Stimulated activated CD4-positive, alpha-beta T cell treated with anti-CD3 and anti-CD28 coated beads, Interleukin-1b, Interleukin-23, amount 100 ng/mL, for 24 hours (primary cell): ENCODE measurements at regions not wholly inside any gene's neighbourhood (a gene's known extent, or its start where the extent isn't known, plus 50 kb on each side); places are given as distances from the start of the nearest gene placed in this dataset.
"Not testable (repeated sequence)": the region's sequence is repeated elsewhere in the genome, so short reads cannot be mapped to it uniquely, and the experiment has no call there.

Experiments used
- DNase-seq, 4 experiments: peaks; one replicate each; pipeline ENCODE4 v3.0.0-alpha.2; 2020; ENCODE audit warnings: low read depth in 4 of 4, low spot score in 1 of 4

DNA sequence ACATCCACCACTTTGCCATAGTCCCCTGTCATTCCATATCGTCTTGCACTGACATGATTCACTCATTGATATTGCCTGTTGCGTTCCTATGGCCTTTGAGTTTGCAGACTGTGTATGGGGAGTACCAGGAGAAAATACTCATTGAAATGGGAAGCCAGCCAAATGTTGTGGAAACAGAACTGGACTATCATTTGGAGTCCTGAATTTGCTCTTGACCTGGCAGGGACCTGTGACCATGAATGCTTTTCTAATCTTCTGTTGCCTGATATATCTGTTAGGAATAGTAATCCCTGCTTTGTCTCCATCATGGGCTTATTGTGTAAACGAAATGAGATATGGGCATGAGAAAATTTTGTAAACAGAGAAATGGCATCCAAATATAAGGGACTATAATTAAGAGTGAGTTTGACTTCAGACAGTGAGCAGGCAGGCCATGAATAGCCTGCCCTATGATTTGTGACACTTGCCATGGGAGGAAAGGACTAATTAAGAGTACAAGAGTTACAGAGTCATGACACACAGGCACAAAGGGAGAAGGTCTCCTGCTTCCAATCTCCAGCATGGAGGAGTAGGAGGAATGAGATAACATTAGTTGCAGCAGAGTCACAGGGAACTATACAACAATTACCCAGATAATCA, 572.9 kb upstream of the SGCD start:
- DNase-seq = no peak

GRCh38 chr5:155759252-155759651, 567.7 kb upstream of the SGCD start:
- no peak for DNase-seq

GRCh38 chr5:155759984-155760383, 567.0 kb upstream of the SGCD start:
- no peak for DNase-seq

DNA sequence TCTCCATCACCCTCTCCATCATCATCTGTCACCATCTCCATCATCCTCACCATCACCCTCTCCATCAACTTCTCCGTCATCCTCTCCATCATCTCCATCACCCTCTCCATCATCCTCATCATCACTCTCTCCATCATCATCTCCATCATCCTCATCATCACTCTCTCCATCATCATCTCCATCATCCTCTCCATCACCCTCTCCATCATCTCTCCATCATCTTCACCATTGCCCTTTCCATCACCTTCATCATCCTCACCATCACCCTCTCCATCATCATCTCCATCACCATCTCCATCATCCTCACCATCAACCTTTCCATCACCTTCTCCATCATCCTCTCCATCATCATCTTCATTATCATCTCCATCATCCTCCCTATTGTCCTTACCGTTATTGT, 565.5 kb upstream of the SGCD start:
- DNase-seq = no peak

GRCh38 chr5:155765715-155766114, 561.2 kb upstream of the SGCD start:
- DNase-seq = no peak

DNA sequence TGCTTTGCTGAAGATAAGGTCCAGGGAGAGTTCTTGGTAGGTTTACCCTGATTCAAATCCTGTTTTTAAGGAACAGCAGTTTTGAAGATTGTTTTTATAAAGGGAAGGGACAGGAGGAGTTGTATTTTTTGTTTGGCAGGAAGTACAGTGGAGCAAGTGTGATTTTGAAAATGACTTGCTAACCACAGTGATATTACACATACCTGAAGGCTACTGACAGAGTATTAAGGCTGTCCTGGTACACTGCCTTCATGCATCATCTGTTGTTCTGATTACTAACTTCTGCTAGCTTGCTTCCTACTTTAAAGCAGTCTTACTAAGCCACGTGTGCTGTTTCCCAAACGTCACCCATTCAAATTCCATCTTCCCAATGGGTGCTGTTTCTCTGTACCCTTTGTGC, 559.5 kb upstream of the SGCD start:
- DNase-seq = no peak

DNA sequence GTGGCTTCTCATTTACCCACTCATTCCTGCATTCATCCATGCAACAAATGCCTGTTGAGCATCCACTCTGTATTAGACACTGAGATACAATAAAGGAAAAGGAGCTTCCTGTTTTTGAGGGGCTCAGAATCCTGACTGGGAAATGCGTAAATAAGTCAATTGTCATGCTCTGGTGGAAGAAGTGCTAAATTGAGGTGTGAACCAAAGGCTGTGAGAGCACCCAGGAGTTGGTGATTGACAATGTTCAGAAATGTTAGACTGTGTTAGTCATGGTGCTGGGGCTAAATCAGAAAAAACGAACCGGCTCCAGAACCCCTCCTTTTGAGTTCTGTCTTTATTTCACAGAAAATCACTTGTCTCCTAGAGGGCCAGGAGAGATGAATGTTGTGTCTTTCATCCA, 558.6 kb upstream of the SGCD start:
- no peak for DNase-seq

DNA sequence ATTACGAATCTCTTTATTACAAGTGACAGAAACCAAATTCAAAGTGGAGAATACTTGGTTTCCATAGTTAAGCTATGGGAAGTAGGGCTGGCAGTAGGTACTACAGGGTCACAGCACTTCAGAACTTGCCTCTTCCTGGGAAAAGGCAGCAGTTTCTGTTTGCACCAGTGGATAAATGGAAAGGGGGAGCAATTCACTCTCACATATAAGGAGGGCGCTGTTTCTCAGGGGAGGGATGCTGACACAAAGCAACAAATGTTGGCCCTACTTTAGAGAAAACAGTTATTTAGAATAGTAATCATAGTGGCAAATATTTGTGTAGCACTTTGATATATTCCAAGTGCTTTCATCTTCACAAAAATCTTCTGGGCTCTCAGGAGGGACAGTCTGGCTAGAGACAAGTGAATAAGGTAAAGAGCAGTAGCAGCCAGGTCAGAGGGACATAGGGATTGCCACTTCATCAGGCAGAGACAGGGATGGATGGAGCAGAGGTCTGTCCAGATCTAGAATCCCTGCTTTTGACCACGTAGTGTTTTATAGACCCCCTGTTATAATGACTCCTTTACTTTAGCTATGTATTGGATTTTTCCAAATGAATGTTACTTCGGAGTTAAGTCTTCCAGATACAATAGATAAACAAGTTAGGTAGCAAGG, 554.8 kb upstream of the SGCD start:
- no peak for DNase-seq

DNA sequence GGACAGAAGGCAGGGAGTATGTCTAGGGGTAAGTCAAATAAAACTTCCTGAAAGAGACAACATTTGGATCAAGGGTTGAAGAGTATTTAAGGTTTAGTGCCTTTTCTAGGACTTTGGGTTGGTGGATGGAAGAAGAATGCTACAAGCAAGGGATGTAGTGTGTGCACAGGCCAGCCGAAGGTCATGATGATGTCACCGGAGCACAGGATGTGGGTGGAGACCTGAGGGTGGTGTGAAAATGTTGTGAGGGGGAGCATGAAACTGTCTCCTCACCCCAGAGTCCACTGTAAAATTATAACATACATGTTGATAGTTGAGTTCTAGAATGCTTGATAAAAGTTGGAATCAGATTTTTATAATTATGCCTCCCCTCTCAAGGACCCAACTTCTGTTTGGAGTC, 553.3 kb upstream of the SGCD start:
- no peak for DNase-seq

GRCh38 chr5:155780260-155780659, 546.7 kb upstream of the SGCD start:
- DNase-seq = no peak

DNA sequence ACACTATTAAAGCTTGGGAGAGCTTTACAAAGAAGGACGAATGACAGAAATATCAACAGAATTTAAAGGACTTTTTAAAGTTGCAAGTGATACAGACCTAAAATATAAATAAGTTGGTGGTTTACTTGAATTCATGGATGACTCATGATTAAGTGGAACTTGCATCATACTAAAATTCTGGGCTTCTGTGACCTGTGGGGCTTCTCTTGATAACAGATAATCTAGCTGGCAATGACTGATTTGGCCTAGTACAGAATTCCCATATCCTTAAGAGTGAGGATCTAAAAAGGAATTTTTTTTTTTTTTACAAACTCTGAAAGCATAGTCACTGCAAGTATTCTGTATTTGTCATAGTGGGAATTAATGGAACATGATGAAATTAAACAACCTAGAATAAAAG, 543.7 kb upstream of the SGCD start:
- DNase-seq = no peak

GRCh38 chr5:155783791-155784190, 543.2 kb upstream of the SGCD start:
- DNase-seq = no peak

GRCh38 chr5:155786108-155786507, 540.9 kb upstream of the SGCD start:
- DNase-seq = no peak

DNA sequence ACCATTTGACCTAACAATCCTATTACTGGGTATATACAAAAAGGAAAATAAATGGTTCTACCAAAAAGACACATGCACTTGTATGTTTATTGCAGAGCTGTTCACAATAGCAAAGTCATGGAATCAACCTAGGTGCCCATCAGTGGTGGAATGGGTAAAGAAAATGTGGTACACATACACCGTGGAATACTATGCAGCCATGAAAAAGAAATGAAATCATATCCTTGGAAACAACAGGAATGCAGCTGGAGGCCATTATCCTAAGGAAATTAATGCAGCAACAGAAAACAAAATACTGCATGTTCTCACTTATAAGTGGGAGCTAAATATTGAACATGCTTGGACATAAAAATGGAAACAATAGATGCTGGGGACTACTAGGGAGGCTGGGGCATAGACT, 534.1 kb upstream of the SGCD start:
- no peak for DNase-seq

- DNase-seq = no peak
These were observed 532.2 kb upstream of the SGCD start for GRCh38 chr5:155794795-155795194.

GRCh38 chr5:155799308-155799707, 527.7 kb upstream of the SGCD start:
- no peak for DNase-seq

DNA sequence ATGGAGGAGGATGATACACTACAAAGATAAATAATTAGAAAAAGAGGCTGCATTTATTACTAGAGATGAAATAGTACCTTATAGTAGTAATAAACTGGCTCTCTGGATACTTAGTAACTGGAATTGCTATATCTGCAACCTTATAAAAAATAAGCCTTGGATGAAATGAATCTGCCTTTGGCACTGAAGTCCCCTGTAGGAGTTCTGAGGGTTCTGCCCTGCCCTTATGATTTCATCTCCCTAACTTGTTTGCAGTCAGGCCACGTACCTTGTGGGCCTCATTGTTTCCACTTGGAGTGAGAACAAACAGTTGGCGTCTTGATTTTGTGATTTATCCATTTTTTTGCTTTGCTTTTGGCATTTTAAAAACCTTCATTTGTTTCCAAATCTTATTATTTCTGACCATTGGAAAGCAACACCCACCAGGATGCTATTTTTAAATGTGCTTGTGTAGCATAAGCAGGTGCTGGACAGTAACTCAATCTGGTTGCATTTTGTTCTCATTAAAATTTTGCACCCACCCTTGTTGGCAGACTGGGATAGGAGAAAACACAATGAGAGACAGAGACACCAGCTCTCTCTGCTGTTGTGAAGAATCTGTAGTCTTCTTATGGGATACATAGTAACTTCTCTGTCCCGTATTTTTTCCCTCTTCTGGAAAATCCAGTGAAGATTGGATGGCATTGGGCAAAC, 518.9 kb upstream of the SGCD start:
- no peak for DNase-seq

DNA sequence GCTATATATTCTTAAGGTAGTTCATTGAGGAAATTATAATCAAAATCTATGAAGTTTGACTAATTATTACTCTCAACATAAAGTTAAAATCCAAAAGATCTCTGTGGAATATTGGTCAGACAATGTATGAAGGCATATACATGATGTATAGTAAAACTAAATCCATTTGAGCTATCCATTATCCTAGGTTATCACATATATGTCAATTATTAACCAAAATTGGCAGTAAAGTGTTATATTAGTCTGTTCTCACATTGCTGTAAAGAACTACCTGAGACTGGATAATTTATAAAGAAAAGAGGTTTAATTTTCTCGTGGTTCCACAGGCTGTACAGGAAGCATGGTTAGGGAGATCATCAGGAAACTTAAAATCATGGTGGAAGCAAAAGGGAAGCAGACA, 511.7 kb upstream of the SGCD start:
- no peak for DNase-seq

- no peak for DNase-seq
These were observed 504.8 kb upstream of the SGCD start for GRCh38 chr5:155822177-155822576.

DNA sequence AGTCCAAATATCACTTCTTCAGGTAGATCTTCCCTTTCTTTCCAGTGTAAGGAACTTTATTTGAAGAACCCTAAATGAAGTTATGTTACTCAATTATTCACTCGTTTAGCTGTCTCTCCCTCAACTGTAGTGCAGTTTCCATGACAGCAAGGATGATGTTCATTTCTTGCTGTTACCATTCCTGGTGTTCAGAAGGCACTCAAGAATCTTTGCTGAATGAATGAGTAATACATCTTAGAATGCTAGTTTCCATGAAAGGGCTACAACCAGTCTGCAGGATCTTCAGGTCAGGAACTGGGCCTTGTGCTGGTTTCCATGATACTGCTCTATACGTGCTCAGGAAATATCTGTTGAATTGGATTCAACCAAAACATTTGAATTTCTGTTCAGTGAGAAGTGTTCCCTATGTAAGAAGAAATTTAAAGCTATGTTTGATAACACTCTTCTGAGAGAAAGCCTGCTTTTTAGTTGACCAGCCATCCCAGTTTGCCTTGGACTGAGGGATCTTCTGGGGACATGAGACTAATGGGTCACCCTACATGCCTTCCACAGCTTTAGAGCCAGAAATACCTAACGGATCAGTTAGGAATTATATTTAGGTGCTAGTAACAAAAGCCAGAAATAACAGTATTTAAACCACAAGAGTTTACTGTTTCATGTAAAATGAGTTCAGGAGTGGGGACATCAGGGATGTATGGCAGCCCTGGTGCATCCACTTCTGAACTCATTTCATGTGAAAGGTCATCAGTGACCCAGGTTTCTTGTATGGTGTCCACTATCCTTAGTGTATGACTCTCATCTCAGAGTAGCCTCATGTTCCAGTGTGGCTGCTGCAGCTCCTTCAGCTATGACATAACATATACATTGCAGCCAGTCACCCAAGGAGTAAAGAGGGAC, 500.1 kb upstream of the SGCD start:
- DNase-seq = no peak

DNA sequence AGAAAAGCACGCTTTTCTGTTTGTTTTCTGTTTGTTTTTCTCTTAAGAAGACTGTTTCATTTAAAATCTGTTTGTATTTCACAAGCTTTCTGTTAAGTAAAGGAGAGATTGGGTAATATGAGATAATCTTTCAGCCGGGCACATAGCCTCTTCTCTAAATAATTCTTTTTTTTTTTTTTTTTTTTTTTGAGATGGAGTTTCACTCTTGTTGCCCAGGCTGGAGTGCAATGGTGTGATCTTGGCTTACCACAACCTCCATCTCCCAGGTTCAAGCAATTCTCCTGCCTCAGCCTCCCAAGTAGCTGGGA, 499.5 kb upstream of the SGCD start:
- not testable (repeated sequence) for DNase-seq

DNA sequence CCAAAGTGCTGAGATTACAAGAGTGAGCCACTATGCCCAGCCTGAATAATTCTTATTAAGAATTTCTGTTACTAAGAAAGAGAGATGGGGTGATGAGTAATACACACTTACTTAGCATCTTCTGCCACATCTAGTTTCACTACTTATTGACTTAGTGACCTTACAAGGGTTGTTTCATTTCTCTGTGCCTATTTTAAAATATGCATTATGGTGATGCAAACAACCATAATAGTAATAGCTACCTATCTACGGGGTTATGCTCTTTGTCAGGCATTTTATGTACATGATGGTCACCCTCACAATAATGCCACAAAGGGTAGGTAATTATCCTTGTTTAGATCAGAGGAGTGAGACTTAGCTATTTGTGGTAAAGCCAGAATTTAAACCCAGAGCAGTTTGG, 499.0 kb upstream of the SGCD start:
- DNase-seq = no peak
